ENCODE measurements at regions not wholly inside any gene's neighbourhood (a gene's known extent, or its start where the extent isn't known, plus 50 kb on each side); places are given as distances from the start of the nearest gene placed in this dataset.
"Not testable (repeated sequence)": the region's sequence is repeated elsewhere in the genome, so short reads cannot be mapped to it uniquely, and the experiment has no call there.

GRCh38 chr10:118963933-118964332 is 65.6 kb upstream of the NANOS1 start:
- no peaks in the 10 kb centered on the region for H3K9me3 ChIP-seq (ENCODE audit: insufficient read depth, low read length)
- H3K9ac ChIP-seq (ENCODE audit: low read length): no peak overlapping the region
- H3K9me2 ChIP-seq (replicated peaks; ENCODE audit: insufficient read depth, low read length): no peaks in the 10 kb centered on the region
- no peak overlapping the region for H3K27ac ChIP-seq (ENCODE audit: low read depth, low read length)
- no peak for TF ChIP-seq CTCF (IDR thresholded peaks at IDR 0.05; ENCODE audit: insufficient read depth, low read length, poor library complexity, severe bottlenecking)
- no peak for TF ChIP-seq EZH2phosphoT487 (conservative IDR thresholded peaks at IDR 0.05; ENCODE audit: low read length)
- H3K36me3 ChIP-seq (ENCODE audit: low read length): no peaks in the 10 kb centered on the region
- no peaks in the 10 kb centered on the region for H4K20me1 ChIP-seq (ENCODE audit: low read depth, low read length)
- H3K4me2 ChIP-seq (ENCODE audit: low read depth, low read length, poor library complexity, severe bottlenecking): no peak overlapping the region
- H3K27me3 ChIP-seq (ENCODE audit: low read length): no peaks in the 10 kb centered on the region
- no peaks in the 10 kb centered on the region for H3F3A ChIP-seq (ENCODE audit: insufficient read depth)
- no peaks in the 10 kb centered on the region for H3K79me2 ChIP-seq (ENCODE audit: insufficient read depth, low read length)
- H3K4me3 ChIP-seq (ENCODE audit: insufficient read depth, low read length, poor library complexity, severe bottlenecking): no peak overlapping the region
- H2AFZ ChIP-seq (ENCODE audit: low read depth, low read length, severe bottlenecking): no peak overlapping the region

GRCh38 chr10:118964476-118964875 is 65.0 kb upstream of the NANOS1 start:
- H3K79me2 ChIP-seq (ENCODE audit: insufficient read depth, low read length); H3K27ac ChIP-seq (ENCODE audit: low read depth, low read length); H3K27me3 ChIP-seq (ENCODE audit: low read length); H3K4me2 ChIP-seq (ENCODE audit: low read depth, low read length, poor library complexity, severe bottlenecking); H2AFZ ChIP-seq (ENCODE audit: low read depth, low read length, severe bottlenecking); H3K9ac ChIP-seq (ENCODE audit: low read length); H3K9me3 ChIP-seq (ENCODE audit: insufficient read depth, low read length); H3K4me3 ChIP-seq (ENCODE audit: insufficient read depth, low read length, poor library complexity, severe bottlenecking); H3K36me3 ChIP-seq (ENCODE audit: low read length); H4K20me1 ChIP-seq (ENCODE audit: low read depth, low read length); H3F3A ChIP-seq (ENCODE audit: insufficient read depth); H3K9me2 ChIP-seq (replicated peaks; ENCODE audit: insufficient read depth, low read length): not testable (repeated sequence)

- TF ChIP-seq CTCF (IDR thresholded peaks at IDR 0.05; ENCODE audit: insufficient read depth, low read length, poor library complexity, severe bottlenecking): no peak
- TF ChIP-seq EZH2phosphoT487 (conservative IDR thresholded peaks at IDR 0.05; ENCODE audit: low read length): no peak
- no peak overlapping the region for H3K4me2 ChIP-seq (ENCODE audit: low read depth, low read length, poor library complexity, severe bottlenecking)
Observed at GRCh38 chr10:118965096-118965495, 64.4 kb upstream of the NANOS1 start.

GRCh38 chr10:118965645-118966044 is 63.9 kb upstream of the NANOS1 start:
- no peaks in the 10 kb centered on the region for H3K36me3 ChIP-seq (ENCODE audit: low read length)
- H3K9me3 ChIP-seq (ENCODE audit: insufficient read depth, low read length): no peaks in the 10 kb centered on the region
- no peaks in the 10 kb centered on the region for H3F3A ChIP-seq (ENCODE audit: insufficient read depth)
- H3K27ac ChIP-seq (ENCODE audit: low read depth, low read length): no peak overlapping the region
- H3K9me2 ChIP-seq (replicated peaks; ENCODE audit: insufficient read depth, low read length): no peaks in the 10 kb centered on the region
- H3K4me2 ChIP-seq (ENCODE audit: low read depth, low read length, poor library complexity, severe bottlenecking): no peak overlapping the region
- H3K4me3 ChIP-seq (ENCODE audit: insufficient read depth, low read length, poor library complexity, severe bottlenecking): no peak overlapping the region
- TF ChIP-seq EZH2phosphoT487 (conservative IDR thresholded peaks at IDR 0.05; ENCODE audit: low read length) (no peak), CTCF (IDR thresholded peaks at IDR 0.05; ENCODE audit: insufficient read depth, low read length, poor library complexity, severe bottlenecking) (no peak)
- no peaks in the 10 kb centered on the region for H3K27me3 ChIP-seq (ENCODE audit: low read length)
- no peaks in the 10 kb centered on the region for H4K20me1 ChIP-seq (ENCODE audit: low read depth, low read length)
- H2AFZ ChIP-seq (ENCODE audit: low read depth, low read length, severe bottlenecking): no peak overlapping the region
- no peak overlapping the region for H3K9ac ChIP-seq (ENCODE audit: low read length)
- H3K79me2 ChIP-seq (ENCODE audit: insufficient read depth, low read length): no peaks in the 10 kb centered on the region

More at GRCh38 chr10:118965096-118965495, 64.4 kb upstream of the NANOS1 start:
- Histone ChIP-seq H3K9ac (ENCODE audit: low read length) (no peak overlapping the region), H3K27ac (ENCODE audit: low read depth, low read length) (no peak overlapping the region), H3K9me2 (replicated peaks; ENCODE audit: insufficient read depth, low read length) (no peaks in the 10 kb centered on the region), H3K36me3 (ENCODE audit: low read length) (no peaks in the 10 kb centered on the region), H4K20me1 (ENCODE audit: low read depth, low read length) (no peaks in the 10 kb centered on the region), H3K4me3 (ENCODE audit: insufficient read depth, low read length, poor library complexity, severe bottlenecking) (no peak overlapping the region), H2AFZ (ENCODE audit: low read depth, low read length, severe bottlenecking) (no peak overlapping the region), H3K79me2 (ENCODE audit: insufficient read depth, low read length) (no peaks in the 10 kb centered on the region), H3K27me3 (ENCODE audit: low read length) (no peaks in the 10 kb centered on the region), H3F3A (ENCODE audit: insufficient read depth) (no peaks in the 10 kb centered on the region), H3K9me3 (ENCODE audit: insufficient read depth, low read length) (no peaks in the 10 kb centered on the region)

Data from SU-DHL-6 (cell line).